Body of pancreas (tissue), 4 donors: ENCODE measurements at regions not wholly inside any gene's neighbourhood (a gene's known extent, or its start where the extent isn't known, plus 50 kb on each side); places are given as distances from the start of the nearest gene placed in this dataset.

Source experiments
- POLR2A ChIP-seq, 3 donors: fragments of 450-650 bp; IDR thresholded peaks; one replicate each; pipeline ENCODE4 v1.6.1; 2016; ENCODE audit warnings: antibody characterized with exemption in 3 of 3, mild to moderate bottlenecking in 2 of 3
- TF ChIP-seq, protein P1 (sequence below), 7 experiments: fragments of 450-650 bp in 4 of 7; fragments of 200-600 bp in 3 of 7; sonication (generic) in 3 of 7; IDR thresholded peaks; one replicate each; pipeline ENCODE4 v1.5.1; 2016 to 2019; ENCODE audit warnings: antibody characterized with exemption in 7 of 7

DNA sequence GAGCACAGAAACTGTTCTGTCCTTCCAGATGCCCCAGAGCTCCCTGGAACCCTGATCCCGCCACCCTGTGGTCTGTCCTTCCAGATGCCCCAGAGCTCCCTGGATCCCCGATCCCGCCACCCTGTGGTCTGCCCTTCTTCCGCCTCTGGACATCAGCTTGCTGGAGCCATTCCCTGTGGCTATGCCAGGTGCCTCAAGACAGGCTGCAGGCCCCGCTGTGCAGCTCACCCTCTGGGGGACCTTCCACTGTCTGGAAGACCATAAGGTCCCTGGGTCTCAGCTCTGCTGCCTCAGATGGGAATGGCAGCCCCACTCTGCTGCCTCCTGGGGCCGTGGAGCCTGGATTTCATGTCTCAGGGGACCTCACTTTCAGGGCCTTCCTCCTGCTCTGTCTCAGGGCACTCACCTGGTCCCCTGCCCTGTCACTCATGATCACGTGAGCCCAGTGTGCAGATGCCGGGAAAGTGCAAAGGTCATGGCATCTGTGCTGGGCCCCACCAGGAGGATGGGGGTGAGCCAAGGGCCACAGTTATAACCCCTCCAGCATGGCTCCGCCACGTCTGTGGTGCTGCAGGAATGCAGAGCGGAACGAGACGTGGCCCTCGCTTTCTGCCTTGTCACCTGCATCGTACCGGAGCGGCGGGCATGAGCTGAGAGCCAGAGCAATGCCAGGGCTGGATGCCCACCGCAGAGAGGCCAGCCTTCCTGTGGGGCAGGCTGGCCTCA lies 1520.7 kb downstream of the BRD1 start:
- TF ChIP-seq, protein P1, sequence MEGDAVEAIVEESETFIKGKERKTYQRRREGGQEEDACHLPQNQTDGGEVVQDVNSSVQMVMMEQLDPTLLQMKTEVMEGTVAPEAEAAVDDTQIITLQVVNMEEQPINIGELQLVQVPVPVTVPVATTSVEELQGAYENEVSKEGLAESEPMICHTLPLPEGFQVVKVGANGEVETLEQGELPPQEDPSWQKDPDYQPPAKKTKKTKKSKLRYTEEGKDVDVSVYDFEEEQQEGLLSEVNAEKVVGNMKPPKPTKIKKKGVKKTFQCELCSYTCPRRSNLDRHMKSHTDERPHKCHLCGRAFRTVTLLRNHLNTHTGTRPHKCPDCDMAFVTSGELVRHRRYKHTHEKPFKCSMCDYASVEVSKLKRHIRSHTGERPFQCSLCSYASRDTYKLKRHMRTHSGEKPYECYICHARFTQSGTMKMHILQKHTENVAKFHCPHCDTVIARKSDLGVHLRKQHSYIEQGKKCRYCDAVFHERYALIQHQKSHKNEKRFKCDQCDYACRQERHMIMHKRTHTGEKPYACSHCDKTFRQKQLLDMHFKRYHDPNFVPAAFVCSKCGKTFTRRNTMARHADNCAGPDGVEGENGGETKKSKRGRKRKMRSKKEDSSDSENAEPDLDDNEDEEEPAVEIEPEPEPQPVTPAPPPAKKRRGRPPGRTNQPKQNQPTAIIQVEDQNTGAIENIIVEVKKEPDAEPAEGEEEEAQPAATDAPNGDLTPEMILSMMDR (IDR thresholded peaks at IDR 0.05) = no peak
- no peak for TF ChIP-seq POLR2A (IDR thresholded peaks at IDR 0.05)
